ENCODE measurements at regions not wholly inside any gene's neighbourhood (a gene's known extent, or its start where the extent isn't known, plus 50 kb on each side); places are given as distances from the start of the nearest gene placed in this dataset.
"Not testable (repeated sequence)": the region's sequence is repeated elsewhere in the genome, so short reads cannot be mapped to it uniquely, and the experiment has no call there.

- DNase-seq (ENCODE audit: low spot score): no peak
These were observed 994.6 kb downstream of the PCDH19 start for GRCh38 chrX:99415470-99415869.

DNA sequence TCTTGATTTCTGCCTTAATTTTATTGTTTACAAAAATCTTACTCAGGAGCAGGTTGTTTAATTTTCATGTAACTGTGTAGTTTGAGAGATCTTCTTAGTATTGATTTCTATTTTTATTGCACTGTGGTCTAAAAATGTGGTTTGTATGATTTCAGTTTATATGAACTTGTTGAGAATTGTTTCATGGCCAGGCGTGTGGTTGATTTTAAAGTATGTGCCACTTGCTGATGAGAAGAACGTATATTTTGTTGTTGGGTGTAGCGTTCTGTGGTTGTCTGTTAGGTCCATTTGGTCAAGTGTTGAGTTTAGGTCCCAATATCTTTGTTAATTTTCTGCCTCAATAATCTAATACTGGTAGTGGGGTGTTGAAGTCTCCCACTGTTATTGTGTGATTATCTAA lies 996.8 kb downstream of the PCDH19 start:
- DNase-seq (ENCODE audit: low spot score): no peak

GRCh38 chrX:99398545-99398944 lies 1011.5 kb downstream of the PCDH19 start:
- no peak for DNase-seq (ENCODE audit: low spot score)

DNA sequence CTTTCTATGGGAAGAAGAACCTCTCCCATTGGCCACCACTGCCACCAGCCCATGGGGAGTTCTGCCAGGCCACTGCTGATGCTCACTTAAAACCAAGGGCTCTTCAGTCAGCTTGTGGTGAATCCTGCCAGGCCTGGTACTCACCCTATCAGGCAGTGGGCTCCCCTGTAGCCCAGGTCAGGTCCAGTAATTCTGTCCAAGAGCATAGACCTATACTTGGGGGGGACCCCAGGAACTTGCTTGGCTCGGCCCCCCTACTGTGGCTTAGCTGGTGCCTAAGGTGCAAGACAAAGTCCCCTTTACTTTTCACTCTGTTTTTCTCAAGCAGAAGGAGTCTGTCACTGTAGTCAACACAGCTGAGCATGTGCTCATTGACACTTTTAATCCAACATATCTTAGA lies 1012.2 kb downstream of the PCDH19 start:
- DNase-seq (ENCODE audit: low spot score): no peak

DNA sequence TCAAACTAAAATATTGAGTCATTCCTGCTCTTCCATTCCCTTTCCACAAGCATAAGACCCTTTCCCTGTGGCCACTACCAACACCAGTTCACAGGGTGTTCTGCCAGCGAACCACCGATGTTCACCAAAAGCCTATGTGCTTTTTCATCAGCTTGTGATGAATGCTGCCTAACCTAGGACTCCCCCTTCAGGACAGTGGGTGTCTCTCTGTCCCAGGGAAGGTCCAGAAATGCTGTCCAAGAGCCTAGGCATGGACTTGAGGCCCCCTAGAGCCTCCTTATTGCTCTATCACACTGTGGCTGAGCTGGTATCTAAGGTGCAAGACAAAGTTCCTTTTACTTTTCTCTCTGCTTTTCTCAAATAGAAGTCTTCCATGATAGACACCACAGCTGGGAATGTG lies 1015.6 kb downstream of the PCDH19 start:
- DNase-seq (ENCODE audit: low spot score): no peak

GRCh38 chrX:99384594-99385374 lies 1025.3 kb downstream of the PCDH19 start:
- no peak for DNase-seq (ENCODE audit: low spot score)

DNA sequence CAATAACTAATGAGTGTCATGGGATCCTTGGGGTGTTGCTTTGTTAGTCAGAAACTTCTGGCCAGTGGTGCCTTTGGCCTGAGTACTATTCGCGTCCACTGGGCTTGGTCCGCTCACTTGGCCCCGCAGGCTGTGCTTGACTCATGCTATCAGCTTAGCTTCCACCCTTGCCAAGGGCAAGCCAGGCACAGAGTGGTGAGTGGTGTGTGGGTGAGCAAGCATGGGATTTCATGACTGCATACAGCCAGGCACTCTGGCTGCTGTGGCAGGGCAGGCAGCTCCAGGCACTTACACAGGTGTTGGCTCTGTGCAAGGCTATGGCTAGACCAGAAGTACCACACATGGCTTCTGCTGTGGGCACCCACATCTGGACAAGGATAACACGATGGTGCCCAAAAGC lies 1026.3 kb downstream of the PCDH19 start:
- DNase-seq (ENCODE audit: low spot score): no peak

DNA sequence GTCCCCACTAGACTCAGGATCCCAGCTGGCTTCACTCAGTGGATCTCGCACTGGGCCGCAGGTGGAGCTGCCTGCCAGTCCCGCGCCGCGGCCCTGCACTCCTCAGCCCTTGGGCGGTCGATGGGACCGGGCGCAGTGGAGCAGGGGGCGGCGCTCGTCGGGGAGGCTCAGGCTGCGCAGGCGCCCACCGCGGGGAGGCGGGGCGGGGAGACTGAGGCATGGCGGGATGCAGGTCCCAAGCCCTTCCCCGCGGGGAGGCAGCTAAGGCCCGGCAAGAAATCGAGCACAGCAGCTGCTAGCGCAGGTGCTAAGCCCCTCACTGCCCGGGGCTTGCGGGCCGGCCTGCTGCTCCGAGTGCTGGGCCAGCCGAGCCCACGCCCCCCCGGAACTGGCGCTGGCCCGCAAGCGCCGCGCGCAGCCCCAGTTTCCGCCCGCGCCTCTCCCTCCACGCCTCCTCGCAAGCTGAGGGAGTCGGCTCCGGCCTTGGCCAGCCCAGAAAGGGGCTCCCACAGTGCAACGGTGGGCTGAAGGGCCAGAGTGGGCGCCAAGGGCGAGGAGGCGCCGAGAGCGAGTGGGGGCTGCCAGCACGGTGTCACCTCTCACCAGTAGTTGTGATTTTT lies 1038.0 kb downstream of the PCDH19 start:
- no peak for DNase-seq (ENCODE audit: low spot score)

DNA sequence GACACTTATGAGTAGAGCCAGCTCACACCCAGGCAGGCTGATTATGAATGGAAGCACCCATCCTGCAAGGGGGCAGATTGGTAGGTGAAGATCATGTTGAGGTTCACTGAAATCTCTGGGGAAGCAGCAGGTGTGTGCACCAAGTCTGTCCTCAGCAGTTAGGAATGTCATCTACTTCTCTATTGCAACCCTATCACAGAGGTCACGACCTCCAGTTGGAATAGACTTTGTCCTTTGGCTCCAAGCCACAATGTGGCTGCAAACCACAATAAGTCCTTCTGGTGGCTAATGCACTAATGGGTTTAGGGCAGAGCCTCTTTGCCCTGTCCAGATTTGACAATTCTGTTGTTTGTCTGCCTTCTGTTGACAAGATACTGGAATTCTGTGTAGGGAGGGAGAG lies 1056.7 kb downstream of the PCDH19 start:
- no peak for DNase-seq (ENCODE audit: low spot score)

- DNase-seq (ENCODE audit: low spot score): no peak
These were observed 1061.8 kb downstream of the PCDH19 start for GRCh38 chrX:99348256-99348655.

DNA sequence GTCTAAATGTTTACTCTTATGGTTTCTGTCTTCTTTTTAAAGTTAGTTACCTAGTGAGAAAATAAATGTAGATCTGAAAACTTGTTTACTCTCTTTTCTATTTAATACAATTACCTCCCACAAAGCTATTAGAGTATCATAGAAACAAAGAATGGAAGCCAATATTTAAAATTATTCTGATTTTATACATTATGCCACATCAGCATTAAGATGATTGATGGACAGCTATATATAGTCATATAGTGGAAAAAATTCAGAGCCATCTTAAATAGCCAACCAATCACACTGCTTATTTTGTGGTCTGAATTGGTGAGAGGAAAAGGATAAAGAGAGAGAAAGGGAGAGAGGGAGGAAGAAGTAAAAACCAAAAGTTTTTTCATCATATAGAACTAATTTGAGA lies 1101.8 kb downstream of the PCDH19 start:
- no peak for DNase-seq (ENCODE audit: low spot score)

- DNase-seq (ENCODE audit: low spot score): no peak
These were observed 1104.5 kb downstream of the PCDH19 start for GRCh38 chrX:99305573-99305972.

- no peak for DNase-seq (ENCODE audit: low spot score)
These were observed 1108.1 kb downstream of the PCDH19 start for GRCh38 chrX:99301990-99302389.

- no peak for DNase-seq (ENCODE audit: low spot score)
These were observed 1138.4 kb downstream of the PCDH19 start for GRCh38 chrX:99271641-99272040.

DNA sequence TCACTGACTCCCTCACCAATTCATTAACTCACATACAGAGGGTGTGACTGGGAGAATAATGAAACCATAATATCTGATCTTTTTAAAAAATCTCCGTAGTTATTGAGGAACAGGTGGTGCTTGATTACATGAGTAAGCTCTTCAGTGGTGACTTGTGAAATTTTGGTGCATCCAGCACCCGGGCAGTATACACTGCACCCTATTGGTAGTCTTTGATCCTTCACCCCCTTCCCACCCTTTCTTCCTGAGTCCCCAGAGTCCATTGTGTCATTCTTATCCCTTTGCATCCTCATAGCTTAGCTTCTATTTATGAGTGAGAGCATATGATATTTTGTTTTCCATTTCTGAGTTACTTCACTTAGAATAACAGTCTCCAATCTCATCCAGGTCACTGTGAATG lies 1143.8 kb downstream of the PCDH19 start:
- DNase-seq (ENCODE audit: low spot score): no peak

- DNase-seq (ENCODE audit: low spot score): no peak
These were observed 1161.9 kb downstream of the PCDH19 start for GRCh38 chrX:99248180-99248579.

- no peak for DNase-seq (ENCODE audit: low spot score)
These were observed 1168.1 kb downstream of the PCDH19 start for GRCh38 chrX:99242001-99242400.

DNA sequence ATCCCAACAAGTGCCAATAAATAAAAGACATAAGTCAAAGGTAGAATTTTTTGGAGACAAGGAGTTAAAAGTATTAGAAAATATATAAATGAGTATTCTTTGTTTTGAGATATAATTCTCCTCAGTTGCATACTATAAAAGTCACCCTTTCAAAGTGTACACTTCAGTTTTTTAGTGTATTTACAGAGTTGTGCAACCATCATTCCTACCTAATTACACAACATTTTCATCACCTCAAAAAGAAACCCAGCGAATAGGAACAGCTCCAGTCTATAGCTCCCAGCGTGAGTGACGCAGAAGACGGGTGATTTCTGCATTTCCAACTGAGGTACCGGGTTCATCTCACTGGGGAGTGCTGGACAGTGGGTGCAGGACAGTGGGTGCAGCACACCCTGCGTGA lies 1175.7 kb downstream of the PCDH19 start:
- not testable (repeated sequence) for DNase-seq (ENCODE audit: low spot score)

DNA sequence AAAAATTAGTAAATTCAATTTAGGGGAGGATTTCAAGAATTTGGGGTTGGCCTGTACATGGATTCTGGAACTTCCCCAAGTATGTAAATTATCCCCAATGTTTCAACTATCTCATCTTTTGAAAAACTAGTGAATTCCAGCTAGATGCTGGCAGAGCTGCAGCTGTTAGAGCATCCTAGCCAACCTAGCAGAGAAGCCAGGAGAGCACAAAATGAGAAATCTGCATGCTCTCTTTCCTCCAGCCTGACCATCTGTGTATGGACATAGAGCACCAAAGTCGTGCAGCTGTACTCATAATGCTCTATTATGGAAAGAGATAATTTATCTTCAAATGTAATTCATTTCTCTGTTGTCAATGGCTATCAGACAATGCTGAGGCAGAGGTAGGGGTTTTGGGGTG lies 1217.7 kb downstream of the PCDH19 start:
- DNase-seq (ENCODE audit: low spot score): no peak

- no peak for DNase-seq (ENCODE audit: low spot score)
These were observed 1225.9 kb downstream of the PCDH19 start for GRCh38 chrX:99184153-99184552.

DNA sequence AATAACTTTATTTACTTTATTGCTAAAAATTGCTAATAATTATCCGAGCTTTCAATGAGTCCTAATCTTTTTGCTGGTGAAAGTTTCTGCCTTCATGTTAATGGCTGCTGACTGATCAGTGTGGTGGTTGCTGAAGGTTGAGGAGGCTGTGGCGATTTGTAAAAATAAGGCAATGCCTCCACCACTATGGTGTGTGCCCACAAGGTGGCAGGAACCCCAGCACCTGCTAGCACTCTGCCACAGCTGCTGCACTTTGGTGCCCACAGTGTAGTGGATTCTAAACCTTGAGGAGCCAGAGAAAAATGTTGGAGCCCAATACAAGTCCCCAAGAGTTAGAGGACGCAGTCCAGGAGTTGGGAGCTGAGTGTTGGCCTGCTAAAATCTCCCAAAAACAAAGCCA lies 1237.1 kb downstream of the PCDH19 start:
- DNase-seq (ENCODE audit: low spot score): no peak

DNA sequence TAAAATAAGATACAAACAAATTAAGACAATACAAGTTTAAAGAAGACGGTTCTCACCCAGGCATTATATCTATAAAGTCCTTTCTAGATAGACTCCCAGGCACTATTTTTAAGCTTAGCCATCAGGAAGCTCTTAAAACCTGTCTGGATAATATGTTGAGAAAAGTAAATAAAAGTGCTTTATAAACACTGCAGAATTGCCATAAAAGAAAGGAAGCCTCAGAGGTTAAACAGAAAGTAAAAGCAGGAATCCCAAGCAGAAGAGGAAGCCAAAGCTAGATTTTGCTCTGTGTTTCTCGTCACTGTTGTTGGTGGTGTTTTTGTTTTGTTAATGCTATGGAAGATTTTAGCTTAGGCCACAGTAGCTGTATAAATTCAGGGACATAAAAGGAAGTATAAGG lies 1267.3 kb downstream of the PCDH19 start:
- DNase-seq (ENCODE audit: low spot score): no peak

DNA sequence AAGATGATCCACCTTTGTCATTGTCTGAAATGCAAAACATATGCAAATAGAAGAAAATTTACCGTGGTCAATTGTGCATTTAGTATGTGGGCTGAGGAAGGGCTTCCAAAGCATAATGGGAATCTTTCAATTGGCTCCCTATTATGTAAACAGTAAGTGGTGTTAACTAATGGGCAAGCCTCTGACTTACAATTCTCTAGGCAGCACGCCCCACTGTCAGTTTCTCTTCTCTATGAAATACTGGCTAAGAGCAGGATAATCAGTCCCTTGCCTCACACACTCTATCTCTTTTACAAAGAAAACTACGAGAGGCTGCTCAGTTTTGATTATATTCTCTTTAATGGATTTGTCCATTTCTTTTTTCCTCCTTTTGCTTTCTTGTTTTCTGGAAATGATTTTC lies 1272.6 kb downstream of the PCDH19 start:
- no peak for DNase-seq (ENCODE audit: low spot score)

- no peak for DNase-seq (ENCODE audit: low spot score)
These were observed 1293.1 kb downstream of the PCDH19 start for GRCh38 chrX:99117011-99117410.
